ENCODE measurements at regions not wholly inside any gene's neighbourhood (a gene's known extent, or its start where the extent isn't known, plus 50 kb on each side); places are given as distances from the start of the nearest gene placed in this dataset.

- no peaks in the 10 kb centered on the region for H3K36me3 ChIP-seq (ENCODE audit: control insufficient read depth in 2 of 2, insufficient read depth in 2 of 2, low read length in 2 of 2)
- H3K9me3 ChIP-seq (ENCODE audit: control insufficient read depth in 2 of 2, low read length in 2 of 2) = peaks cover 0 to 2% of the 10 kb centered on the region in 2 donors
- no peak overlapping the region for H3K9ac ChIP-seq (ENCODE audit: low read length in 2 of 2)
- H3K4me1 ChIP-seq (ENCODE audit: control insufficient read depth, insufficient read depth, low read length) = no peaks in the 10 kb centered on the region
- H3K4me3 ChIP-seq (ENCODE audit: low read length in 2 of 2) = no peak overlapping the region
- H3K27me3 ChIP-seq (ENCODE audit: control insufficient read depth in 1 of 2, insufficient read depth in 2 of 2, low read length in 2 of 2) = no peaks in the 10 kb centered on the region
- no peak overlapping the region for H3K27ac ChIP-seq (ENCODE audit: low read length)
Measured at GRCh38 chr9:19690128-19690527, 98.7 kb downstream of the SLC24A2 start.

DNA sequence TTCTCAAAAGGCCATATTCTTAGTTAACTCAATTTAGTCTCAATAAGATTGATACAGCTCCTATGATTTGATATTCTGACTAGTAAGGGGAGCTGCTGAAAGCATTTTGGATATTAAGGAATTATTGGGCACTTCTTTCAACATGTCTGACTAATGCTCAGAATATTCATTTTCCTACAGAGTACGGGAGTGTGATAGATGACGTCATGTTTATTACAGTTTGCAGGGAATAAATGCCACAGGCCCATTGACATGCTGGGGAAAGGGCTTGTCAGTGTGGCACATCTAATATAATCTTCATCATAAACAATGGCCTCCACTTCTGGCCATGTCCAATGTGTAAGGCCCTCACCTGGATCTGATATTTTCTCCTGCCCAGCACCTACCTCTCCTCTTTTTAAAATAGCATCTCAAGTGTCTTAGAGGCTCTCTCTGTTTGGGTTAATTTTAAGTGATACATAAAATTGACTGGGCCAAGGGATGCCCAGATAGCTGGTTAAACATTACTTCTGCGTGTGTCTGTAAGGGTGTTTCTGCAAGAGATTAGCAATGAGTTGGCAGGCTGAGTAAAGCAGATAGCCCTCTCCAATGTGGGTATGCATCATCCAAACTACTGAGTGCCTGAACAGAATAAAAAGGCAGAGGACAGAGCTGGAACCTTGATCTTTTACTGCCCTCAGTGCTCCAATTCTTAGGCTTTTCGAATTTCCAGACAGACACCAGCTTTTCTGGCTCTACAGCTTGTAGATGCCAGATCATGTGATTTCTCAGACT is 99.3 kb downstream of the SLC24A2 start:
- H3K4me1 ChIP-seq (ENCODE audit: control insufficient read depth, insufficient read depth, low read length) = no peaks in the 10 kb centered on the region
- no peaks in the 10 kb centered on the region for H3K36me3 ChIP-seq (ENCODE audit: control insufficient read depth in 2 of 2, insufficient read depth in 2 of 2, low read length in 2 of 2)
- no peaks in the 10 kb centered on the region for H3K27me3 ChIP-seq (ENCODE audit: control insufficient read depth in 1 of 2, insufficient read depth in 2 of 2, low read length in 2 of 2)
- H3K9ac ChIP-seq (ENCODE audit: low read length in 2 of 2) = no peak overlapping the region
- no peak overlapping the region for H3K4me3 ChIP-seq (ENCODE audit: low read length in 2 of 2)
- no peak overlapping the region for H3K27ac ChIP-seq (ENCODE audit: low read length)
- H3K9me3 ChIP-seq (ENCODE audit: control insufficient read depth in 2 of 2, low read length in 2 of 2) = peaks cover 0 to 2% of the 10 kb centered on the region in 2 donors

DNA sequence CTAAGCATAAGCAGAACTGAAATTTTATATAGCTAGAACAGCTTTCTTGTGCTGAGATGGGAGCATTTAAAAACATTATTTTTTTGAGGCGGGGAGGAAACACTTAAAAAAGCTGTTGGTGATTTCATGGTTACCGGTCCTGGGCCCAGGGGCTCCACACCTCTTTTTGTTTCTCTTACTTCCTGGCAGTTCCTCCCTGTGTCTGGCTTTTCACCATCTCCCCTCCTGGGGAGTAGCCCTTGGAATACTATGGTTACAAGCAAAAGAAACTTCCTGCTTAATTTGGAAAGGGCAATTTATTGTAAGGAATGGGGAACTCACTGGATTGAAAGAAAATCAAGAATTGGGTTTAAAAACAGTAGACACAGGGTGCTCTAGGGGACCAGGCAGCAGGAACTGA is 105.1 kb downstream of the SLC24A2 start:
- no peaks in the 10 kb centered on the region for H3K4me1 ChIP-seq (ENCODE audit: control insufficient read depth, insufficient read depth, low read length)
- no peak overlapping the region for H3K27ac ChIP-seq (ENCODE audit: low read length)
- no peaks in the 10 kb centered on the region for H3K27me3 ChIP-seq (ENCODE audit: control insufficient read depth in 1 of 2, insufficient read depth in 2 of 2, low read length in 2 of 2)
- H3K36me3 ChIP-seq (ENCODE audit: control insufficient read depth in 2 of 2, insufficient read depth in 2 of 2, low read length in 2 of 2) = no peaks in the 10 kb centered on the region
- H3K9me3 ChIP-seq (ENCODE audit: control insufficient read depth in 2 of 2, low read length in 2 of 2) = peaks cover 2 to 5% of the 10 kb centered on the region in 2 donors
- H3K4me3 ChIP-seq (ENCODE audit: low read length in 2 of 2) = no peak overlapping the region
- H3K9ac ChIP-seq (ENCODE audit: low read length in 2 of 2) = no peak overlapping the region

DNA sequence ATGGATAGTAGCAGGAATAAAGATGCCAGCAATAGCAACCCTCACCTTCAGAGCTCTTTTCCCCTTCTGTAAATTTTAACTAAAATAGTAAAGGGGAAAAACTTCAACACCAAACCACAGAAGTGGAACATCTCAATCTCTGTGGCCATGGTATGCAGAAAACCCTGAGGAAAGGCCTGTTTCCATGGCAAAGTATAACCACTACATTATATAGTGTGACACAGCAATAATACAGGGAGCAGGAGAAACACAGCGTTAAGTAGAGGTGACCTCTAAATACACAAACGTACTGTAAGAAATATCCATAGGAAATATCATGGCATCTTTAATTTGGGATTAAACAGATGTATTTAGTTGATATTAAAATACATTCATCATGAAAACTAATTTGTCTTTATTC is 106.4 kb downstream of the SLC24A2 start:
- Histone ChIP-seq H3K36me3 (ENCODE audit: control insufficient read depth in 2 of 2, insufficient read depth in 2 of 2, low read length in 2 of 2) (no peaks in the 10 kb centered on the region), H3K4me1 (ENCODE audit: control insufficient read depth, insufficient read depth, low read length) (no peaks in the 10 kb centered on the region), H3K4me3 (ENCODE audit: low read length in 2 of 2) (no peak overlapping the region), H3K27me3 (ENCODE audit: control insufficient read depth in 1 of 2, insufficient read depth in 2 of 2, low read length in 2 of 2) (no peaks in the 10 kb centered on the region), H3K9me3 (ENCODE audit: control insufficient read depth in 2 of 2, low read length in 2 of 2) (peaks cover 2 to 5% of the 10 kb centered on the region in 2 donors), H3K9ac (ENCODE audit: low read length in 2 of 2) (no peak overlapping the region), H3K27ac (ENCODE audit: low read length) (no peak overlapping the region)

DNA sequence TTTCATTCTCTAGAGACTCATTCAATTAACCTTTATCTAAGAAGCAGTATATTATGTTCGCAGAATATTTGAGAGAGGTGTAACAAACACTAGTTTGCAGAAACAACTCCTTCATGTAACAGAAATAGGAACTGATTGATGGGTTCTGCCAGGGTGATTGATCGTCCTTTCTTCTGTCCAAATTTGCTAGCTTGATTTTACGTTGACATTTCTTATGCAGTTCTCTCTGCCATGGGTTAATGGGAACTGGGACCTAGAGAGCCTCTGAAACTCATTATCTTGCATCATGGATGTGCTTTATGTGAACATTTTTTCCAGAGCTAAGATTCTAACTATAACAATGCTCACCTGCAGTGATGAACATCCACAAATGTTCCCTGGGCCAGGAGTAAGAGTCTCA is 107.0 kb downstream of the SLC24A2 start:
- Histone ChIP-seq H3K27ac (ENCODE audit: low read length) (no peak overlapping the region), H3K4me3 (ENCODE audit: low read length in 2 of 2) (no peak overlapping the region), H3K9me3 (ENCODE audit: control insufficient read depth in 2 of 2, low read length in 2 of 2) (peaks cover 2 to 5% of the 10 kb centered on the region in 2 donors), H3K27me3 (ENCODE audit: control insufficient read depth in 1 of 2, insufficient read depth in 2 of 2, low read length in 2 of 2) (no peaks in the 10 kb centered on the region), H3K36me3 (ENCODE audit: control insufficient read depth in 2 of 2, insufficient read depth in 2 of 2, low read length in 2 of 2) (no peaks in the 10 kb centered on the region), H3K4me1 (ENCODE audit: control insufficient read depth, insufficient read depth, low read length) (no peaks in the 10 kb centered on the region), H3K9ac (ENCODE audit: low read length in 2 of 2) (no peak overlapping the region)

- H3K36me3 ChIP-seq (ENCODE audit: control insufficient read depth in 2 of 2, insufficient read depth in 2 of 2, low read length in 2 of 2) = no peaks in the 10 kb centered on the region
- H3K4me3 ChIP-seq (ENCODE audit: low read length in 2 of 2) = no peak overlapping the region
- no peak overlapping the region for H3K9ac ChIP-seq (ENCODE audit: low read length in 2 of 2)
- peaks cover 0 to 5% of the 10 kb centered on the region in 2 donors for H3K9me3 ChIP-seq (ENCODE audit: control insufficient read depth in 2 of 2, low read length in 2 of 2)
- H3K27ac ChIP-seq (ENCODE audit: low read length) = no peak overlapping the region
- no peaks in the 10 kb centered on the region for H3K27me3 ChIP-seq (ENCODE audit: control insufficient read depth in 1 of 2, insufficient read depth in 2 of 2, low read length in 2 of 2)
- no peaks in the 10 kb centered on the region for H3K4me1 ChIP-seq (ENCODE audit: control insufficient read depth, insufficient read depth, low read length)
Measured at GRCh38 chr9:19677924-19678323, 110.9 kb downstream of the SLC24A2 start.

- Histone ChIP-seq H3K9me3 (ENCODE audit: control insufficient read depth in 2 of 2, low read length in 2 of 2) (peaks cover 0 to 5% of the 10 kb centered on the region in 2 donors), H3K4me3 (ENCODE audit: low read length in 2 of 2) (no peak overlapping the region), H3K9ac (ENCODE audit: low read length in 2 of 2) (no peak overlapping the region)
Measured at GRCh38 chr9:19675492-19675891, 113.3 kb downstream of the SLC24A2 start.

DNA sequence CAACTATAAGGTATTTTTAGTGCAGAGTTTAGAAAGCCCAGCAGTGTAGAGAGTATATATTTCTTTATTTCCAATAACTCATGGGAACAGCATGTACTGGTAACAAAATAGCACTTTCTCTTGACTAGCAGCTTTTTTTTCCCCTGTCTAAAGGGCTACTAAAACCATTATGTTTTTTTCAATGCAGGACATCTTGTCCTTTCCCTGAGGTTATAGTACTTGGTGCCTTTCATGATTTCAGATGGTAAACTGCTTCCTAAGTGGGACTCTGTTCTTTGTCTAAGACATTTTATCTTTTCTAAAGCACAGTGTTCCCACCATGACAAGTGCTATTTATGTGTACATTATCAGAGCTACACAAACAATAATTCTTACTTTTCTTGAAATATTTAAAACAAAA is 122.3 kb downstream of the SLC24A2 start:
- no peaks in the 10 kb centered on the region for H3K27me3 ChIP-seq (ENCODE audit: control insufficient read depth in 1 of 2, insufficient read depth in 2 of 2, low read length in 2 of 2)
- no peaks in the 10 kb centered on the region for H3K36me3 ChIP-seq (ENCODE audit: control insufficient read depth in 2 of 2, insufficient read depth in 2 of 2, low read length in 2 of 2)
- H3K27ac ChIP-seq (ENCODE audit: low read length) = no peak overlapping the region
- H3K9ac ChIP-seq (ENCODE audit: low read length in 2 of 2) = no peak overlapping the region
- no peak overlapping the region for H3K4me3 ChIP-seq (ENCODE audit: low read length in 2 of 2)
- H3K4me1 ChIP-seq (ENCODE audit: control insufficient read depth, insufficient read depth, low read length) = no peaks in the 10 kb centered on the region
- no peaks in the 10 kb centered on the region for H3K9me3 ChIP-seq (ENCODE audit: control insufficient read depth in 2 of 2, low read length in 2 of 2)

More at GRCh38 chr9:19675492-19675891, 113.3 kb downstream of the SLC24A2 start:
- Histone ChIP-seq H3K36me3 (ENCODE audit: control insufficient read depth in 2 of 2, insufficient read depth in 2 of 2, low read length in 2 of 2) (no peaks in the 10 kb centered on the region), H3K27ac (ENCODE audit: low read length) (no peak overlapping the region), H3K4me1 (ENCODE audit: control insufficient read depth, insufficient read depth, low read length) (no peaks in the 10 kb centered on the region), H3K27me3 (ENCODE audit: control insufficient read depth in 1 of 2, insufficient read depth in 2 of 2, low read length in 2 of 2) (no peaks in the 10 kb centered on the region)

- Histone ChIP-seq H3K4me1 (ENCODE audit: control insufficient read depth, insufficient read depth, low read length) (no peaks in the 10 kb centered on the region), H3K36me3 (ENCODE audit: control insufficient read depth in 2 of 2, insufficient read depth in 2 of 2, low read length in 2 of 2) (no peaks in the 10 kb centered on the region), H3K27ac (ENCODE audit: low read length) (no peak overlapping the region), H3K9me3 (ENCODE audit: control insufficient read depth in 2 of 2, low read length in 2 of 2) (no peaks in the 10 kb centered on the region), H3K9ac (ENCODE audit: low read length in 2 of 2) (no peak overlapping the region), H3K4me3 (ENCODE audit: low read length in 2 of 2) (no peak overlapping the region), H3K27me3 (ENCODE audit: control insufficient read depth in 1 of 2, insufficient read depth in 2 of 2, low read length in 2 of 2) (no peaks in the 10 kb centered on the region)
Measured at GRCh38 chr9:19665146-19665863, 123.5 kb downstream of the SLC24A2 start.

DNA sequence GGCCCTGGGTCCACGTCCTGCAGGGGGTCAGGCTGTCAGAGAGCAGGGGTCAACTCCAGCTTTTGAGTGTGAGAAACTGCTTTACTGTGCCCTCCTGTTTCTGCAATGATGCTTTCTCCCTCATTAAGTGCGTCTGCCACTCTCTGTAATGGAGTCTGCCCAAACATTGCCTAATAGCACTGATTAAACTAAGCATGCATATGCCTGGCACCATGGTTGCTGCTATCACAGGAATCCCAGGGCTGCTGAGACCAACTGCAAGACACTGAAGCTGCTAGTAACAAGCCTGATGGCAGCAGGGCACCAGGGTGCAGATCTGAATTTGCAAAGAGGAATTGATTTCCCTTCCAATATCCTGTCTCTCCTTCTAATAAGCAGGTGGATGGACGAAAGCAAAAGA is 125.3 kb downstream of the SLC24A2 start:
- H3K27me3 ChIP-seq (ENCODE audit: control insufficient read depth in 1 of 2, insufficient read depth in 2 of 2, low read length in 2 of 2) = no peaks in the 10 kb centered on the region
- no peak overlapping the region for H3K27ac ChIP-seq (ENCODE audit: low read length)
- no peak overlapping the region for H3K4me3 ChIP-seq (ENCODE audit: low read length in 2 of 2)
- no peaks in the 10 kb centered on the region for H3K36me3 ChIP-seq (ENCODE audit: control insufficient read depth in 2 of 2, insufficient read depth in 2 of 2, low read length in 2 of 2)
- H3K9me3 ChIP-seq (ENCODE audit: control insufficient read depth in 2 of 2, low read length in 2 of 2) = no peaks in the 10 kb centered on the region
- H3K4me1 ChIP-seq (ENCODE audit: control insufficient read depth, insufficient read depth, low read length) = no peaks in the 10 kb centered on the region
- no peak overlapping the region for H3K9ac ChIP-seq (ENCODE audit: low read length in 2 of 2)

DNA sequence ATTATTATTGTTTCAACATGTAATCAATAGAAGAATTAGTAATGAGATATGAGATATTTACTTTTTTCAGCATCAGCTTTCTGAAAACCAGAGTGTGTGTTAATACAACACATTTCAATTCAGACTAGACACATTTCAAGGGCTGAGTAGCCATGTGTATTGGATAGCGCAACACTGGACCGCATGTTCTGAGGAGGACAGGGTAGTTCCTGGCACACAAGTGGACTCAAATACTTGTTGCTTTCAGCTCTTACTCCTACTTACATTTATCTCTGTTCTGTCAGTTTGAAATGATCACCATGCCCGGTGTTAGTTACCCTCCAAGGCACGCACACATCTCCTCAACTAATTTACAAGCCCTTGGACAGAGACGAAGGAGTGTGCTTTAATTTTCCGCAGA is 126.6 kb downstream of the SLC24A2 start:
- Histone ChIP-seq H3K9me3 (ENCODE audit: control insufficient read depth in 2 of 2, low read length in 2 of 2) (no peaks in the 10 kb centered on the region), H3K27ac (ENCODE audit: low read length) (no peak overlapping the region), H3K4me3 (ENCODE audit: low read length in 2 of 2) (no peak overlapping the region)

More for the DNA sequence above, 126.6 kb downstream of the SLC24A2 start:
- H3K27me3 ChIP-seq (ENCODE audit: control insufficient read depth in 1 of 2, insufficient read depth in 2 of 2, low read length in 2 of 2) = no peaks in the 10 kb centered on the region
- H3K9ac ChIP-seq (ENCODE audit: low read length in 2 of 2) = no peak overlapping the region
- no peaks in the 10 kb centered on the region for H3K4me1 ChIP-seq (ENCODE audit: control insufficient read depth, insufficient read depth, low read length)
- H3K36me3 ChIP-seq (ENCODE audit: control insufficient read depth in 2 of 2, insufficient read depth in 2 of 2, low read length in 2 of 2) = no peaks in the 10 kb centered on the region

All from stomach smooth muscle (tissue), 2 donors.